ENCODE measurements at regions not wholly inside any gene's neighbourhood (a gene's known extent, or its start where the extent isn't known, plus 50 kb on each side); places are given as distances from the start of the nearest gene placed in this dataset.

DNA sequence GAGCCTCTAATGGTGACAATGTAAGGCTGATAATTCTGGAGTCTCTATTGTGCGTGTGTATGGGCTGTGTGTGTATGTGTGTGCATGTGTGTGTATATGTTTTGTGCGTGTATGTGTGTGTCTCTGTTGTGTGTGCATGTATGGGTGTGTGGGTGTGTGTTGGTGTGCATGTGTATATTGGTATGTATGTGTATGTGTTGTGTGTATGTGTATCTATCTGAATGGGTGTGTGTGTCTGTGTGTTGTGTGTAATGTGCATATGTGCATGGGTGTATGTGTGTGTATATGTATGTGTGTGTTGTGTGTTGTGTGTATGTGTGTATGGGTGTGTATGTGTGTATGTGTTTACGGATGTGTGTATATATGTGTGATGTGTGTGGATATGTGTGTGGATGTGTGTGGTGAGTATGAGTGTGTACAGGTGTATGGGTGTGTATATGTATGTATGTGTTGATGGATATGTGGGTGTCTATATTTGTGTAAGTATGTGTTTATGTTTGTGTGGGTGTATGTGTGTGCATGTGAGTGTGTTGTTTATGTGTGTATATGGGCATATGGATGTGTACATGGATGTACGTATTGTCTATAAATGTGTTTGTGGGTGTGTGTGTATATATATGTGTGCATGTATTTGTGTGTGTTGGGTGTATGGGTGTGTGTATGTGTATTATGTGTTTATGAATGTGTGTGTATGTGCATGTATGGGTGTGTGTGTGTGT lies 366.7 kb downstream of the UQCRFS1 start:
- DNase-seq (ENCODE audit: low read depth), result no peak

DNA sequence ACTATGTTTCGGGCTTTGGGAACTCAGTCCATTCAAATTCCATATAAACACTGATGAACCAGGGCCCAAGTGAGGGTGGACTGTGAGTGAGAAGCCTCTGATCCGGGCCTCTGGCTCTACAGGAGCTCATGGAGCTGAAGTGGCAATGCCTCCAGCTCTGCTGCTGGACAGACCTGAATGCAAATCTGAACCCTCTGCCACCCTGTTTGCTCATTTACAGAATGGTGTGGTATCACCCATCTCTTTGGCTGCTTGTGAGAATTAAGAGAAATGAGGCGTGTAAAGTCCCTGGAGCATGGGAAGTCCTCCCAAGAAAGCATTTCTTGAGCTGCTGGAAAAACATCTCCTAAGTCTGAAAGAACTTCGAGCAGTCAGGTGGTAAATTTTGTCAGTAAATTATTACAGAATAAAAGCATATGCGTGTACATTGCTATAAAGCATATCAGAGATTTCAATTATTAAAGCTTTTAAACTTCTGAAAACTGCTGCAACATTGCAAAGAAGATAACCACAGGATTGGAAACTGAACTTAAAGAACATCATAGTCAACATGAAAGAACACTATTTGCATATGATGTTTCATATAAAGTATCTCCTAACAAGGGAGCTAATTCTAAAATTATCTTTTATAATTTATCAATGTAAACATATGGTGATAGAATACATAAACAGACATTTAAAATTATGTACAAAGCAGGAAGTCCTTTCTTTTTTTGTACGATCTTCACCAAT lies 369.0 kb downstream of the UQCRFS1 start:
- DNase-seq (ENCODE audit: low read depth), result no peak

DNA sequence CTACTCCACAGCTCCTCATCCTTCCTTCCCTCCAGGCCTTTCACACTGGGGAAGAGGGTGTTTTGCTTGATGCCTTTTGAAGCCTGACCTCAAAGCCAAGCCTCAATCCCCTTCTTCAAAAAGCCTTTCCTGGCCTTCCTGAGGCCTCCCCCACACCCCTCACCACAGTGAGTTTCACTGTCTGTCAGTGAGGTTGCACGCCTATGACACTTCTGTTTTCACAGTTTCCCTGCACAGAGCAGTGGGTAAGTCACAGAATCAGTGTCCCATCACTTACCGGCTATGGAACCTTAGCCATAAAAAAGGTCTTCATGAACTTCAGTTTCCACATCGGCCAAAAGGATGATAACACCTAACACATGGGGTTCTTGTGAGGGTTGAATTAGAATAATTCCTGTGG lies 371.4 kb downstream of the UQCRFS1 start:
- no peak for DNase-seq (ENCODE audit: low read depth)

DNA sequence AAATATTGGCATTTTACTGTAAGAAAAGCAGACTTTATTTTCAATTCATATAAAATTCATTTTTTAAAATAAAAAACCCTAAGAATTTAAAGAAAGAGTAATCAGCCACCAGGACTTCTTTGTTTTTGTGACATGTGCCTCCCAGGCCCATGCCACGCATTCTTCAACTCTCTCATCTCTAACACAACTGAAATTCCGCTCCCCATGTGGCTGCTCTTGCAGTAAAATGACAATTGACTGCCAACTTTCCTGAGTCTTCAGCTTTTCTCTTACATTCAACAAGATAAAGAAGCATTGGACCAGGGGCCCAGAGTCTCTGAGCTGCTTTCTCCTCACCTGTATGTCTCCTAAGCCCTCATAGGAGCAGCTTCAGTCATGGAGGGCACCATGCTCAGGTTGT lies 372.1 kb downstream of the UQCRFS1 start:
- DNase-seq (ENCODE audit: low read depth), result no peak

DNA sequence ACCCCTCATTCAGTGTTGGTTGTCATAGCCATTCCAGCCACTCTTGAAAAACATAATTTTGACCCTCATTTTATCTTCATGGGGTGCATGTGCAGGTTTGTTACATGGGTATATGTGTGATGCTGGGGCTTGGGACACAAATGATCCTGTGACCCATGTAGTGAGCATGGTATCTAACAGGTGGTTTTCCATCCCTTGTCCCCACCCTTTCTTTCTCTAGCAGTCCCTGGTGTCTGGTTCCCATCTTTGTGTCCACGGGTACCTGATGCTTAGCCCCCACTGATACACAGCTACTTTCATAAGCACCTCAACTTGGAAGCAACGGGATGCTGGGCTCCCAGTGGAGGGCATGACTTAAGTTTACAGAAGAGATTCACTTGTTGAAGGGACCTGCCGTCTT lies 373.5 kb downstream of the UQCRFS1 start:
- DNase-seq (ENCODE audit: low read depth), result no peak

DNA sequence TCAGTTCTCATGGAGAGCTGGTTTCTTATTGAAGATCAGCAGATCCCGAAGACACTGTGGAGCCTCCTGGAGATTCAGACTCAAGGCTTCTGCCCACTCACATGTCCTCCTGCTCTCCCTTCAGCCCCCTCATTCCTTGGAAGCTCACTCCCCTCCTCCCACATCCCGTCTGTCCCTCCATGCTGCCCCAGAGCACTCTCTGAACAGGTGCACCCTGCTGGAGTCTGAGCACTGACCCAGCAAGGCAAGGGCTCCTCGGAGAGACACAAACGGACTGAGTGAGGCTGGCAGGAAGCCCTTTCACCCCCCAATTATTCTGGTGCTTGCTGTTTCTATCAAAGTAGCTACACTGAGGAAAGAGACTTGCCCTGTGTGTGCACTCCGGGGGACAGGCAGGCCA lies 374.0 kb downstream of the UQCRFS1 start:
- DNase-seq (ENCODE audit: low read depth), result no peak

DNA sequence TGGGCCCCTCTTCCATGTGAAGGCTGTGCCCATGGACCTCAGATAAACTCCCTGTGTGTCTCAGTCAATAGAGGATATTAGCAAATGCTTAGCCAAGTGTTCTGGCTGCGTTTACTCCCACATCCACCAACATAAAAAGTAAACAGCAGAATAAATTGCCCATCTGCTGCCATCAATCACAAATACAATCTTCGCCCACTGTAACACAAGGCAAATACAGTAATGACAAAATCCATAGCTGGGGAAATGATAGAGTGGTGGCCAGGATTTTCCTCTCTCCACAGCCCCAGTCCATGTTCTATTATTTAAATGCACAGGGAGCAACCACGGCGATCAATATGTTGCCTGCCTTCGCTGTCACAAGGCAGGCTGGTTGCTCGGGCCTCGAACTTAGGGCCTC lies 376.5 kb downstream of the UQCRFS1 start:
- DNase-seq (ENCODE audit: low read depth), result no peak

DNA sequence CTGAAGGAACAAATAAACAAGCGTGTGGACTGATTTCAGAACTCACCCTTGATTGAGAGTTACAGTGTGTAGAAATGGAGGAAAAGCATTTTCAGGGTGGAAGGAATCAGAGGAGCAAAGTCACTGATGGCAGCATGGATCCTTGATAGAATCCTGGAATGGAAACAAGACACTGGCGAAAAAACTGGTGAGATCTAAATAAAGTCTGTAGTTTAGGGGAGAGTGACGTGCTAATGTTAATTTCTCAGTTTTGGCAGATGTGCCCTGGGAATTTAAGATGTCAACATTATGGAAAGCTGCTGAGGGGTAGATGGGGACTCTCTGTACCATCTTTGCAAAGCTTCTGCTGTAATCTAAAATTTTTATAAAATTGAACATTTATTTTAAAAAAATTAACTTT lies 378.0 kb downstream of the UQCRFS1 start:
- DNase-seq (ENCODE audit: low read depth), result no peak

DNA sequence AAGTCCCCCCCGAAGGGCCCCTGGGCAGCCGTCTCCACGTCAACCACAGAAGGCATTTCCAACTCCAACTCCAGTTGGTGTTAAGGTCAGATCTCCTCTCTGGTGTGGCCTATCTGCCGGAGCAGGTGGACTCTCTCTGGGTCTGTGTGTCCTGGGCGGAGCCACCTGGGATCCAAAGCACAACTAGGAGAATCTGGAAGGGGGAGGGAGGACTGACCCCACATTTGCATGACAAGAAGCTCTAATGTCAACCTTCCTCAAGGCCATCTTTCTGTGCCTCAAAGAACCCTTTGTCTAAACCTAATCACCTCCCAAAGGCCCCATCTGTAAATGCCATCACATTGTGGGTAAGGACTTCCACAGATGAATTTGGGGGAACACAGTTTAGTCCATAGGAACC lies 381.5 kb downstream of the UQCRFS1 start:
- DNase-seq (ENCODE audit: low read depth), result no peak

DNA sequence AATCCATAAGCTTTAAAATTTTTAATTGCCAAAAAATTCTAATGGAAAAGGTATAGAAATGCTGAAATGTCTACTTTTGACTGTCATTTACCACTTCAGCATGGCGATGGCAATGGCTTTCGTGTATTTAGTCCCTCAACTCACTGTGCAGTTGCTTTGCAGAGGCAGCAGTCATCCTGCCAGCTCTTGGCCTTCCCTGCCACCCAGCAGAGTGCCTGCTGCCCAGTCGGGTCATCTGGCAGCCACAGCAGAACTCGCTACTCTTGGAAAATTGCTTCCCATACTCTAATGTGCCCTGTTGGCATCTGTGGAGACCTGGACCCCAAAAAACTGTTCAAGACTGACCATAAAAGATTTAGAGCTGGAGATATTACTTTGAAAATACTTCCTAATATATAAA lies 383.2 kb downstream of the UQCRFS1 start:
- no peak for DNase-seq (ENCODE audit: low read depth)

DNA sequence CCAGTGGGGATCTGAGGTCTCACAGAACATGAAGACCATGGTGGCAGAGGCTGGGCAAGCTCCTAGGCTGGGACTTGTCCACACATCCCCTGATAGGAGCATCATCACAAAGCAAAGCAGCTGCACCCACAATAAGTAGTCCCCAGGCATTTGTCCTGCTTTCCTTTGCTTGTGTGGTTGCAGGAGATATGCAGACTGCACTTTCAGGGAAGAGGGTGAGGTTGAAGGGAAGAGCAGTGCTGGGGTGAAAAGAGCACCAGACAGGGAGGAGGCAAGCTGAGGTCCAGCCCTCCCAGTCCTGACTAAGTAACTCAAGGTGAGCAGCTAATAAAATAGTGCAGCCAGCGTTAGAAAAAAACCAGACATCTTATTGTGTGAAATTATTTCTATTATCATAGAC lies 383.6 kb downstream of the UQCRFS1 start:
- DNase-seq (ENCODE audit: low read depth), result no peak

DNA sequence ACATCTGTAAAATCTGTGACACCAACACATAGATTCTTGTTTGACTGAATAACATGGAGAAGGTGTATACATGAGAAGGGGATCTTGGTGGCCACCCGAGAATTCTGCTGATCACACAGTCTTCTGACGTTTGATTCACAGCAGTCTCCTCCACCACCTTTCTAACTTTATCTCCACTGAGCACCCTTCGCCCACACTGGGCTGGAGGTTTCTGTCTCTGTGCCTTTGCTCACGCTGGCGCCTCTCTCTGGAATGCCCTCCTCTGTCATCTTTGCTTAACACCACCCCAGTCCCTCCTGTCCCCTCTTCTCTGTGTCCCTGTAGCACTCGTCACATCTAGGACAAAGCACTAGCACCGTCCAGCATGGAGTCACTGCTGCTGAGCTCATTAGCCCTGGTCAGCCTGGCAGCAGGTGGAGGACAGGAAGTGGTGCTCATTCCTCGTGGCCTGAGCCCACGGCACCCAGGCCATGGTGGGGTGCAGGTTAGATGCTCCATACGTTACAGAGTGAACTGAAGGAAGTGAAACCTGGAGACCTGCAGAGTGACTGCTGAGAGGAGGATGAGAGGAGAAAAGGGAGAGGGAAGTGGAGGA lies 384.6 kb downstream of the UQCRFS1 start:
- no peak for DNase-seq (ENCODE audit: low read depth)

DNA sequence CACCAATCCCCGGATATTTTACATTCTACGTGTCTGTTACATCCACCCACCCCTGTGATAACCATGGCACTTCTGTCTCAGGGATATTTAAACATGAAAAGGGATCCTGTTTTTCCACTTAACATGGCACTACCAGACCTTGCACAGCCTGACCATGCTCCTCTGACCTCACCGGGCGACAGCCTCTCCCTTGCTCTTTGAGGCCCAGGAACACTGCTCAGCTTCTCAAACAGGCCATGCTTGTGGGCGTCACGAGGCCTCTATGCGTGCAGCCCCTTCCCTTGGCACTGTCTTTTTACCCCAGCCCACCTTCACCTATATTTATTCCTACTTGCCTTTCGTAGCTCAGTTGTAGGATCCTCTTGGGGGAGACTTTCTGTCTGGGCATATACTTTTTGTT lies 385.6 kb downstream of the UQCRFS1 start:
- no peak for DNase-seq (ENCODE audit: low read depth)

DNA sequence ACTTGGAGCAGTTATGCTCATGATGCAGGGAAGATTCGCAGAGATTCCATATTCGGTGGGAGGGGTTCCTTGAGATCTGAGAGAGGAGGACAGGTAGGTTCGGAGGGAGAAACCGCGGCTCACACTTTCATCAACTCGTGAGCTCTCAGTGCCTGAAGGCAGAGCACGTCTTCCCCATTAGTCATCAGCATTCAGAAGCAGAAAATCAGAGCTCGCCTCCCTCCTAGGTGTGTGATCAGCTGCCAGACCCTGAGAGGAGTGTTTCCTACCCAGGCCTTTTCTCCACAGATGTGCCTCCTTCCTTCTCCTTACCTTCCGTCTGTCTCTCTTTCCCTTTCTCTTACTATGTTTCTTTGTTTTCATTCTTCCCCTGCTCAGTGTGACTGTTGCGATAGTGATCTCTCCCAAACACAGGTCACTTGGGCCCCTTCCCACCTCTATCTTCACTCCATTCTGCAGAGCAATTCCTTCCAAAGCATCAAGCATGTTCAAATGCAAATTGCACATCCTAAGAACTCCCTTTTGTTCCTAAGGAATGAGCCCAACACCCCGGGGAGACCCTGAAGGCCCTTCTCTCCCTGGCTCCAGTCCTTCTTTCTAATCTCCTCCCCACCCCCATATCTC lies 389.5 kb downstream of the UQCRFS1 start:
- DNase-seq (ENCODE audit: low read depth), result no peak

DNA sequence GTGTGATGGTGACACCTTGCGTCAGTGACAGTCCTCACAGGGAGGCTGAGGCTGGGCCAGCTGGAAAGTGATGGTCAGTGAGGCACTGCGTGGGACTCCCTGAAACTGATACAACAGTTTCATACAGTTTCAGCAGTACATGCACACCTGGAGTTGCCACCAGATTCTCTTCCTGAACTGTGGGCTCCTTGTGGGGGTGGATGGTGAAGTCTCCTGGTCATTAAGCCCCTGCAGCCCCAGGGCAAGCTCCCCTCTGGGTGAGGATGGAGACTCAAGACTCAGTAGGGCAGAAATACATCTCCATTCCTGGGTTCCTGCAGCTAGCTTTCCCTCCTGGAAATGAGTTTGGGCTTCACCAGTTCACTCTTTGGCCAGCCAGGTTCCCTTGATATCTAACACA lies 392.7 kb downstream of the UQCRFS1 start:
- DNase-seq (ENCODE audit: low read depth), result no peak

DNA sequence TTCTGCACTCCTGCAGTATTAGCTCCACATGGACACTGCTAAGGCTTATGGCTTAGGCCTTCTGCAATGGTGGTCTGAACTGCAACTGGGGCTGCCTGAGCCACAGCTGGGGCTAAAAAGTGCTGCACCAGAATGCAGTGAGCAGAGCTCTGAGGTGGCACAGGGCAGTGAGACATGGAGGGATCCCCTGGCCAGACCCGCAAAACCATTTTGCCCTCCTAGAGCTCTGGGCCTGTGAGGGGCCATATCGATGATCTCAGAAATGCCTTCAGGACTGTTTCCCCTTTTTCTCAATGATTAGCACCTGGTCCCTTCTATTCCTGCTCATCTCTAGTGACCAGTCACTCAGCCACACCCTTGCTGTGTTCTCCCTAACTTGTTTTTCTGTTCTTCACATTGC lies 397.7 kb downstream of the UQCRFS1 start:
- no peak for DNase-seq (ENCODE audit: low read depth)

DNA sequence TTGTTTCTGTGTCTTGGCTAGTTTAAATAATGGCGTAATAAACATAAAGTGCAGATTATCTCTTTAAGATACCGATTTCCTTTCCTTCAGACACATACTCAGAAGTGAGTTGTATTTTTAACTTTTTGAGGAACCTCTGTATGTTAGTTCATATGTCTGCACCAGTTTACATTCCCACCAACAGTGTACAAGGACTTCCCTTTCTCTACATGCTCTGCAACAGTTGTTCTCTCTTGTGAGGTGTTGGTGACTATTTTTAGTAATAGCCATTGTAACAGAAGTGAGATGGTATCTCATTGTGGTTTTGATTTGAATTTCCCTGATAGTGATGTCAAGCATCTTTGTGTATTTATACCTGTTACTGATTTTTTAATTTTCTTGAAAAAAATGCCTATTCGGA lies 418.6 kb downstream of the UQCRFS1 start:
- no peak for DNase-seq (ENCODE audit: low read depth)

DNA sequence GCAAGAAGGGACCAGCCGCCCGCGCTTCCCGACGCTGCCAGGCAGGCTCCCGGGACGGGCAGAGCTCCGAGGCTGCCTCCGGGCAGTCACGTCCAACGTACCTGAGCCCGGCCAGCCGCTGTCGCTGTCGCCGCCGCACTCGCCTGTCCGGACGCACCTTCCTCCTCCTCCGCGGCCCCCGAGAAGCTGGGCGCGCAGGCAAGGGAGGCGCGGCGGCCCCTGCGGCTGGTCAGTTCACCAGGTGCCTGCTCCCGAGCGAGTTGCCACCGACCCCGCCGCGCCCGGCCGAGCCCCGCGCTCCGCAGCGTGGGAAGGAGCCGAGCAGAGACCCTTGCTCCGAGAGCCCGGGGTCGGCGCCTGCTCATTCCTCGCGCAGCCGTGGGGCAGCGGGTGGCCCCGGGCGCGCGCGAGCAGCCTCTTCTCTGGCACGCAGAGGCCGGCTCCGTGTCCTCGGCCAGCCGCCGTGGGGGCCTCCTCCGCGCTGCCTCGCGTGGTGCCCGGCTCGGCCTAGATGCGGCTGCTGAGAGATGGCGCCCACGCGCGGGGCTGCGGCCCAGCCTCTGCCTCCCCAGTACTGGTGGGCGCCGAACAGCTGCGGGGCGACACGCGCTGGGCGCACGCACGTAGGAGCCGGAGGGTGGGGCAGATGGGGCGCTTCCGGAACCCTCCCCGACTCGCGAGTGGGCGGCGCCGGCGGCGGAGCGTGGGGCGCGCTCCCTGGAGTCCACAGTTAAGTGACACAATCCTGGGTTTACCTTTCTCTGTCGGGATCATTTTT lies 419.4 kb downstream of the UQCRFS1 start:
- DNase-seq (ENCODE audit: low read depth), result no peak

DNA sequence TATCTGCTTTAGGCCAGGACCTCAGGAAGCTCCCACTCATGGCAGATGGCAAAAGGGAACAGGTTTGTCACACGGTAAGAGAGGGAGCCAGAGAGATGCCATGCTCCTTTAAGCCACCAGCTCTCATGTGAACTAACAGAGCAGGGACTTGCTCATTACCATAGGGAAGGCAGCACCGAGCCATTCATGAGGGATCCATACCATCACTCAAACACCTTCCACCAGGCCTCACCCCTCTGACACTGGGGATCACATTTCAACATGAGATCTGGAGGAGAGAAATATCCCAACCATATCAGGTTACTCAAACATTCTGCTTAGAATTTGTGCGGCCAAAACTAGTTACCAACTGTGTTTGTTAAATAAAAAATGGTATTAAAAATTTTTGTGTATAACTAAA lies 427.0 kb downstream of the UQCRFS1 start:
- no peak for DNase-seq (ENCODE audit: low read depth)

DNA sequence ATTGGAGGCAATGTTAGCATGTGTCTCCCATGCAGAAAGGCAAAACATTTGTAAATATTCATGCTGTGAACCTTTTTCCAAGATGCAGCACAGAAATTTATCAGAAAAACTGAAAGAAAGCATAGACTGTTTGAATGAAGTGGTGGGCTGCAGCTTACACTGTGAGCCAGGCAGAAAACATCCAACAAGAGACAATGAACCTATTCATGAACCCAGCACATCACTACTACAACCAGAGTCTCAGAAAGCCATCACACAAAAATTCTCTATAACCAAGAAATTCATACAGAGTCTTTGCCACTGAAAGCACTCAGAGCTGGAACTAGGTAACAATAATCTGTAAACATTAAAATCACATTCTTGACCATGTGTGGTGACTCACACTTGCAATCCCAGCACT lies 448.9 kb downstream of the UQCRFS1 start:
- DNase-seq (ENCODE audit: low read depth), result no peak

DNA sequence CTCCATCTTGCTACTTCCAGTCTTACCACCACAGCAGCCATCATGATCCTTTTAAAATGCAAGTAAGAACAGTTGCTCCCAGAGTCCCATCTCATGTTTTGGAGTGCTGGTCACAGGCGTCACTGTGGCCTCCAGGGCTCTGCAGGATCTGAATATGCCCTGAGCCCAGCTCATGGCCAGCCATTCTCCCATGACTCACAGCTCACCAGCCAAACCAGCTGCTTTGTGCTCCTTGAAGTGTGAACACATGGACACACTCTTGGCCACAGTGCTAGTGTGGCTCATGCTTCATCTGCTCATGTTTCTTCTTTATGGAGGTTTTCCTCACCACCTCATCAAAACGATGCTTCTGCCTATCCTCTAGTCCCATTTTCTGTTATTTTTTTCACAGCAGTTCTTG lies 466.5 kb downstream of the UQCRFS1 start:
- no peak for DNase-seq (ENCODE audit: low read depth)

DNA sequence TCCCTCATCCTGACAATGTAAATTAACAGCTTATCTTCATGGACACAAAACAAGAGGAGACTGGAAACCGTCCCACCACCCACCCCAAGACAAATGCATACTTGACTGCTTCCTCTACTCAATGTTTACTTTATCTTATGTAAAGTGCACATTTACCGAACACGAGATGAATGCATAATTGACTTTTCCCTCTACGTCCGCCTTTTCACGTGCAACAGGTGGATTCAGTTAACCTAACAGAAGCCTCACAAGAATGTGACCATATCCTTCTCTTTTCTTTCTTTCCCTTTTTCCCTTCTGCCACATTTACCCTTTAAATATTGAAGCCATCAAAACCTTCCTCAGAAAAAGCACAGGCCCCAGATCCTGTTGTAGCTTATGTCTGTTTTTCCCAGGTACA lies 468.0 kb downstream of the UQCRFS1 start:
- DNase-seq (ENCODE audit: low read depth), result no peak
